GM21717 (cell line): ENCODE measurements at regions not wholly inside any gene's neighbourhood (a gene's known extent, or its start where the extent isn't known, plus 50 kb on each side); places are given as distances from the start of the nearest gene placed in this dataset.
"Not testable (repeated sequence)": the region's sequence is repeated elsewhere in the genome, so short reads cannot be mapped to it uniquely, and the experiment has no call there.

ENCODE experiments used
- ATAC-seq: cut with Tn5 transposase; IDR thresholded peaks from one replicate; pipeline ENCODE4 v1.9.1; 2021; ENCODE audit warnings: mild to moderate bottlenecking, moderate library complexity; ENCODE audit not compliant: unreplicated experiment

GRCh38 chr18:46226461-46226860 lies 122.3 kb downstream of the HAUS1 start:
- ATAC-seq: no peak

- not testable (repeated sequence) for ATAC-seq
Measured at GRCh38 chr18:46229641-46230040, 125.5 kb downstream of the HAUS1 start.

GRCh38 chr18:46236156-46236555 lies 132.0 kb downstream of the HAUS1 start:
- ATAC-seq: no peak

- no peak for ATAC-seq
Measured at GRCh38 chr18:46237891-46238290, 133.7 kb downstream of the HAUS1 start.

GRCh38 chr18:46239549-46239948 lies 135.4 kb downstream of the HAUS1 start:
- no peak for ATAC-seq

GRCh38 chr18:46239998-46240397 lies 135.8 kb downstream of the HAUS1 start:
- ATAC-seq: no peak

GRCh38 chr18:46241393-46241792 lies 137.2 kb downstream of the HAUS1 start:
- ATAC-seq: not testable (repeated sequence)

- ATAC-seq: no peak
Measured at GRCh38 chr18:46242183-46242582, 138.0 kb downstream of the HAUS1 start.

- ATAC-seq: no peak
Measured at GRCh38 chr18:46243095-46243494, 138.9 kb downstream of the HAUS1 start.

GRCh38 chr18:46243673-46244072 lies 139.5 kb downstream of the HAUS1 start:
- no peak for ATAC-seq

- ATAC-seq: no peak
Measured at GRCh38 chr18:46246101-46246500, 141.9 kb downstream of the HAUS1 start.

- ATAC-seq: no peak
Measured at GRCh38 chr18:46247942-46248341, 143.8 kb downstream of the HAUS1 start.

- peak; percentile 93 for ATAC-seq
Measured at GRCh38 chr18:46250084-46250811, 146.1 kb downstream of the HAUS1 start.

- ATAC-seq: peak; percentile 27
Measured at GRCh38 chr18:46250812-46251173, 146.6 kb downstream of the HAUS1 start.

- ATAC-seq: no peak
Measured at GRCh38 chr18:46252759-46253158, 148.6 kb downstream of the HAUS1 start.

GRCh38 chr18:46253498-46253897 lies 149.3 kb downstream of the HAUS1 start:
- ATAC-seq: no peak

- no peak for ATAC-seq
Measured at GRCh38 chr18:46256078-46256477, 151.9 kb downstream of the HAUS1 start.

- no peak for ATAC-seq
Measured at GRCh38 chr18:46257366-46257765, 153.2 kb downstream of the HAUS1 start.

- no peak for ATAC-seq
Measured at GRCh38 chr18:46260016-46260878, 156.1 kb downstream of the HAUS1 start.

- no peak for ATAC-seq
Measured at GRCh38 chr18:46260879-46261143, 156.6 kb downstream of the HAUS1 start.

GRCh38 chr18:46261799-46262198 lies 157.6 kb downstream of the HAUS1 start:
- no peak for ATAC-seq

- ATAC-seq: no peak
Measured at GRCh38 chr18:46262856-46263255, 158.7 kb downstream of the HAUS1 start.
